HepG2 (cell line): ENCODE measurements at regions not wholly inside any gene's neighbourhood (a gene's known extent, or its start where the extent isn't known, plus 50 kb on each side); places are given as distances from the start of the nearest gene placed in this dataset.

Experiments
- ATAC-seq: fragments of 200-7000 bp; cut with Tn5 transposase; 3 replicates; pipeline ENCODE4 v1.9.1; 2020; ENCODE audit warnings: mild to moderate bottlenecking, moderate library complexity
- BruUV-seq: library from RNA; stranded (reverse); fragments of 400-500 nt; replicated peaks from 2 replicates; lab custom pipeline; 2021; lab: Mats Ljungman, UMichigan
- CTCF ChIA-PET: fragments of 300-600 bp; formaldehyde crosslinking; extraction: SDS; loops from one replicate; lab custom pipeline; 2021; ENCODE audit warnings: low total read pairs, inconsistent platforms, low intra/inter-chr PET ratio; lab: Yijun Ruan, JAX
- POLR2A ChIA-PET: fragments of 350-600 bp; sonication (Branson Sonifier 250); formaldehyde crosslinking; loops from one replicate; lab custom pipeline; 2020; ENCODE audit warnings: antibody characterized with exemption, inconsistent platforms; lab: Yijun Ruan, JAX
- DNase-seq: peaks from one replicate; pipeline ENCODE4 v3.0.0-alpha.2; 2015; ENCODE audit warnings: low spot score
- FAIRE-seq: peaks from 3 replicates; lab custom pipeline; 2011; peaks lifted over from hg19 to GRCh38; lab: Jason Lieb, UNC
- H2AFZ ChIP-seq: one replicate; pipeline ENCODE4 v1.6.1; 2011; ENCODE audit warnings: low read length, inconsistent platforms
- H3K27ac ChIP-seq: fragments of 300-600 bp; 3 replicates; pipeline ENCODE4 v1.8.0; 2011; ENCODE audit warnings: mixed run types, mild to moderate bottlenecking, mixed read lengths, low read length, inconsistent platforms; ENCODE audit not compliant: insufficient read depth; ENCODE audit errors: extremely low read length
- H3K27me3 ChIP-seq, 2 experiments: fragments of 200-600 bp in 1 of 2; 2 replicates in 1 of 2; 3 replicates in 1 of 2; pipeline versions ENCODE4 v1.6.0 to v1.8.0; 2011; ENCODE audit warnings: low read length in 2 of 2, mild to moderate bottlenecking in 2 of 2, moderate library complexity in 2 of 2, inconsistent platforms in 1 of 2; ENCODE audit not compliant: insufficient read depth in 2 of 2, control insufficient read depth in 1 of 2
- H3K36me3 ChIP-seq, 2 experiments: fragments of 200-600 bp in 1 of 2; replicated peaks in 1 of 2; 2 replicates in 1 of 2; 3 replicates in 1 of 2; pipeline versions ENCODE4 v1.5.1 to v1.8.0; 2011; ENCODE audit warnings: low read length in 2 of 2, inconsistent platforms in 1 of 2; ENCODE audit not compliant: insufficient read depth in 2 of 2, control insufficient read depth in 1 of 2
- H3K4me1 ChIP-seq: 2 replicates; pipeline ENCODE4 v1.5.1; 2012; ENCODE audit warnings: low read length, inconsistent platforms; ENCODE audit not compliant: insufficient read depth
- H3K4me2 ChIP-seq: 2 replicates; pipeline ENCODE4 v1.6.0; 2011; ENCODE audit warnings: low read depth, low read length, inconsistent platforms
- H3K4me3 ChIP-seq, 3 experiments: fragments of 200-600 bp in 1 of 3; sonication (generic), shearing (Covaris generic) in 1 of 3; replicated peaks in 1 of 3; 2 replicates each; pipeline ENCODE4 v1.5.1; 2011 to 2016; ENCODE audit warnings: low read length in 3 of 3, inconsistent platforms in 2 of 3, low read depth in 2 of 3, mild to moderate bottlenecking in 2 of 3, control low read depth in 1 of 3, mixed read lengths in 1 of 3; ENCODE audit not compliant: insufficient read depth in 1 of 3
- H3K79me2 ChIP-seq: one replicate; pipeline ENCODE4 v1.6.1; 2011; ENCODE audit warnings: low read length, inconsistent platforms; ENCODE audit not compliant: insufficient read depth
- H3K9ac ChIP-seq: 2 replicates; pipeline ENCODE4 v1.6.0; 2011; ENCODE audit warnings: mild to moderate bottlenecking, low read depth, low read length, inconsistent platforms; ENCODE audit not compliant: insufficient read depth
- H3K9me3 ChIP-seq: 2 replicates; pipeline ENCODE4 v1.5.1; 2012; ENCODE audit warnings: mild to moderate bottlenecking, low read length
- H4K20me1 ChIP-seq: 2 replicates; pipeline ENCODE4 v1.6.0; 2011; ENCODE audit warnings: inconsistent platforms, mild to moderate bottlenecking, low read length, moderate library complexity; ENCODE audit not compliant: insufficient read depth
- NFATC3 ChIP-seq: sonication (generic); formaldehyde crosslinking; IDR thresholded peaks from 2 replicates; pipeline ENCODE4 v1.5.1; 2020; ENCODE audit warnings: mild to moderate bottlenecking, missing genetic modification reagents
- NR0B2 ChIP-seq: sonication (generic); formaldehyde crosslinking; IDR thresholded peaks from 2 replicates; pipeline ENCODE4 v1.4.0; 2020; ENCODE audit warnings: mild to moderate bottlenecking, missing genetic modification reagents
- RFXAP ChIP-seq: sonication (generic); formaldehyde crosslinking; IDR thresholded peaks from 2 replicates; pipeline ENCODE4 v1.4.0; 2020; ENCODE audit warnings: missing genetic modification reagents, borderline replicate concordance
- SIN3A ChIP-seq: IDR thresholded peaks from 2 replicates; pipeline ENCODE4 v1.6.1; 2011; ENCODE audit warnings: low read depth, mild to moderate bottlenecking, control low read depth, low read length, borderline replicate concordance
- TAF1 ChIP-seq: sonication (generic); formaldehyde crosslinking; IDR thresholded peaks from 2 replicates; pipeline ENCODE4 v1.4.0; 2020; ENCODE audit warnings: missing genetic modification reagents
- ZBTB20 ChIP-seq: sonication (generic); formaldehyde crosslinking; IDR thresholded peaks from 2 replicates; pipeline ENCODE4 v1.8.1; 2023; ENCODE audit warnings: missing genetic modification reagents, low read depth, mild to moderate bottlenecking, borderline replicate concordance
- ZEB1 ChIP-seq: IDR thresholded peaks from 2 replicates; pipeline ENCODE4 v1.6.1; 2012; ENCODE audit warnings: mild to moderate bottlenecking, low read depth, inconsistent platforms; ENCODE audit not compliant: insufficient replicate concordance
- ZNF431 ChIP-seq: sonication (generic); formaldehyde crosslinking; IDR thresholded peaks from 2 replicates; pipeline ENCODE4 v1.9.0; 2022; ENCODE audit warnings: missing genetic modification reagents, low read depth, mild to moderate bottlenecking, borderline replicate concordance
- ZNF709 ChIP-seq: sonication (generic); formaldehyde crosslinking; IDR thresholded peaks from 2 replicates; pipeline ENCODE4 v1.5.0; 2020; ENCODE audit warnings: mild to moderate bottlenecking, missing genetic modification reagents
- ZSCAN20 ChIP-seq: sonication (generic); formaldehyde crosslinking; IDR thresholded peaks from 2 replicates; pipeline ENCODE4 v1.4.0; 2020; ENCODE audit warnings: missing genetic modification reagents, mild to moderate bottlenecking, borderline replicate concordance
- WGBS: methylation state at CpG from one replicate; pipeline ENCODE4 v1.1.6; 2017; ENCODE audit warnings: low lambda C conversion rate; 5-methylcytosine and 5-hydroxymethylcytosine counted together
- in situ Hi-C: cut with HindIII; loops from 2 replicates; pipeline ENCODE4 v1.10.0; 2017; ENCODE audit warnings: low pct_unique_long_range_greater_than_20kb; ENCODE audit not compliant: extremely low pct_ligation_motif_present
- intact Hi-C: fragments of 100-400 bp; cut with micrococcal nuclease; formaldehyde crosslinking; loops from one replicate; pipeline ENCODE4 v1.10.0; 2022; ENCODE audit not compliant: unreplicated experiment

GRCh38 chr6:82083646-82084045 is 163.9 kb downstream of the IBTK start:
- TF ChIP-seq RFXAP (CRISPR knock-in tag), result no peak
- TF ChIP-seq, all 625 proteins: peak for 0

GRCh38 chr6:82080767-82081166 is 166.8 kb downstream of the IBTK start:
- intact Hi-C loops (loop anchor here (5.0 to 10.0 kb wide), 3 partner anchors 97 to 328 kb away; partner anchors contain the start of genes IBTK and TENT5A), in situ Hi-C loops (no loop called here)
- Histone ChIP-seq H3K9ac (no peak overlapping the region), H3K4me1 (peaks cover 61% of the 10 kb centered on the region), H3K79me2 (peaks cover 2% of the 10 kb centered on the region), H2AFZ (no peak overlapping the region), H3K36me3 (no peaks in the 10 kb centered on the region), H4K20me1 (no peaks in the 10 kb centered on the region), H3K4me2 (no peak overlapping the region), H3K9me3 (no peaks in the 10 kb centered on the region), H3K27ac (no peak overlapping the region), H3K27me3 (no peaks in the 10 kb centered on the region), H3K4me3 (no peak overlapping the region)
- 97% methylated on average over 1 of the region's 1 CpG for WGBS
- FAIRE-seq, result no peak
- DNase-seq, result no peak
- CTCF ChIA-PET, result no interaction called here
- TF ChIP-seq TAF1 (CRISPR knock-in tag), result no peak
- TF ChIP-seq ZBTB20 (CRISPR knock-in tag), result no peak
- no peak for TF ChIP-seq ZNF709
- no peak for TF ChIP-seq NR0B2 (CRISPR knock-in tag)
- TF ChIP-seq ZNF431 (CRISPR knock-in tag), result no peak
- no peak for TF ChIP-seq SIN3A
- no peak for TF ChIP-seq ZEB1
- TF ChIP-seq NFATC3 (CRISPR knock-in tag), result no peak
- no peak for TF ChIP-seq ZSCAN20
- BruUV-seq, result no TSS peak
- POLR2A ChIA-PET, result no interaction called here
- ATAC-seq, result no peak

More at GRCh38 chr6:82083646-82084045, 163.9 kb downstream of the IBTK start:
- WGBS, result 91% methylated on average over 1 of the region's 1 CpG
- in situ Hi-C loops (no loop called here), intact Hi-C loops (loop anchor here (2.0 to 10.0 kb wide), 4 partner anchors 94 to 331 kb away; partner anchors contain the start of genes IBTK and TENT5A)
- Histone ChIP-seq H3K9ac (peak overlapping the region; percentile 34; the same call in 1 of the 2 replicates), H3K4me2 (peak overlapping the region; percentile 48), H3K4me3 (no peak overlapping the region; a peak in 1 of 6 replicates), H2AFZ (no peak overlapping the region), H3K4me1 (peaks cover 84% of the 10 kb centered on the region), H3K9me3 (no peaks in the 10 kb centered on the region), H3K27ac (peak overlapping the region; percentile 79), H4K20me1 (no peaks in the 10 kb centered on the region), H3K27me3 (no peaks in the 10 kb centered on the region), H3K36me3 (no peaks in the 10 kb centered on the region), H3K79me2 (peaks cover 2% of the 10 kb centered on the region)
- FAIRE-seq, result no peak
- BruUV-seq, result no TSS peak
- ChIA-PET CTCF (no interaction called here), POLR2A (interaction anchor here (2.5 kb wide), 1 partner anchor 11 kb away, joined by 17 read pairs; no protein-coding TSS in a partner anchor)
- no peak for DNase-seq
- no peak for ATAC-seq
